ENCODE measurements at regions not wholly inside any gene's neighbourhood (a gene's known extent, or its start where the extent isn't known, plus 50 kb on each side); places are given as distances from the start of the nearest gene placed in this dataset.

DNA sequence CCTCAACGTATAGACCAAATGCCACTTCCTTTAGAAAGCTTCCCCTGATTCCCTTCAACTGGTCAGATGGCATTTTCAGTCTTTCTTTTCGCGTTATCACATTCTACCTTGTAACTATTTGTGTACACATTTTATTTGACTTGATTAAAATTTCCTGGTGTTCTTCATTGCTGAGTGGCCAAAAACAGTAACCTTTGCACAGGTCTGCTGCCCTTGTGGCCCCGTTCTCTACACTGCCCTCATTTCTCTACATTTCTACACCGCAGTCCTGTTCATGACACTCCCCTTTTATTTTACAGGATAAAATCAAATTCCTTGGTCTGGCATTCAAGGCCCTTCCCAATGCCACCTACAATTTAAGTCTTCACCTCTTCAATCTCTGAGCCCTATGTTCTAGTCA lies 334.2 kb upstream of the SLC30A5 start:
- TF ChIP-seq CTCF (tag by site-specific recombination; IDR thresholded peaks at IDR 0.05) (no peak), ZNF658 (tag by site-specific recombination; IDR thresholded peaks at IDR 0.05) (no peak), ZNF449 (tag by site-specific recombination; IDR thresholded peaks at IDR 0.05) (no peak), KLF7 (tag by site-specific recombination; IDR thresholded peaks at IDR 0.05; ENCODE audit: borderline replicate concordance) (no peak), ZNF23 (tag by site-specific recombination; IDR thresholded peaks at IDR 0.05; ENCODE audit: borderline replicate concordance) (no peak), ZNF747 (tag by site-specific recombination; IDR thresholded peaks at IDR 0.05) (no peak), PRDM1 (tag by site-specific recombination; IDR thresholded peaks at IDR 0.05) (no peak), ZNF19 (tag by site-specific recombination; IDR thresholded peaks at IDR 0.05; ENCODE audit: low read depth) (no peak), TCF7L2 (IDR thresholded peaks at IDR 0.05; ENCODE audit: borderline replicate concordance, low read depth, low read length) (no peak), ZNF548 (tag by site-specific recombination; IDR thresholded peaks at IDR 0.05) (no peak)
- TF ChIP-seq, protein P1, sequence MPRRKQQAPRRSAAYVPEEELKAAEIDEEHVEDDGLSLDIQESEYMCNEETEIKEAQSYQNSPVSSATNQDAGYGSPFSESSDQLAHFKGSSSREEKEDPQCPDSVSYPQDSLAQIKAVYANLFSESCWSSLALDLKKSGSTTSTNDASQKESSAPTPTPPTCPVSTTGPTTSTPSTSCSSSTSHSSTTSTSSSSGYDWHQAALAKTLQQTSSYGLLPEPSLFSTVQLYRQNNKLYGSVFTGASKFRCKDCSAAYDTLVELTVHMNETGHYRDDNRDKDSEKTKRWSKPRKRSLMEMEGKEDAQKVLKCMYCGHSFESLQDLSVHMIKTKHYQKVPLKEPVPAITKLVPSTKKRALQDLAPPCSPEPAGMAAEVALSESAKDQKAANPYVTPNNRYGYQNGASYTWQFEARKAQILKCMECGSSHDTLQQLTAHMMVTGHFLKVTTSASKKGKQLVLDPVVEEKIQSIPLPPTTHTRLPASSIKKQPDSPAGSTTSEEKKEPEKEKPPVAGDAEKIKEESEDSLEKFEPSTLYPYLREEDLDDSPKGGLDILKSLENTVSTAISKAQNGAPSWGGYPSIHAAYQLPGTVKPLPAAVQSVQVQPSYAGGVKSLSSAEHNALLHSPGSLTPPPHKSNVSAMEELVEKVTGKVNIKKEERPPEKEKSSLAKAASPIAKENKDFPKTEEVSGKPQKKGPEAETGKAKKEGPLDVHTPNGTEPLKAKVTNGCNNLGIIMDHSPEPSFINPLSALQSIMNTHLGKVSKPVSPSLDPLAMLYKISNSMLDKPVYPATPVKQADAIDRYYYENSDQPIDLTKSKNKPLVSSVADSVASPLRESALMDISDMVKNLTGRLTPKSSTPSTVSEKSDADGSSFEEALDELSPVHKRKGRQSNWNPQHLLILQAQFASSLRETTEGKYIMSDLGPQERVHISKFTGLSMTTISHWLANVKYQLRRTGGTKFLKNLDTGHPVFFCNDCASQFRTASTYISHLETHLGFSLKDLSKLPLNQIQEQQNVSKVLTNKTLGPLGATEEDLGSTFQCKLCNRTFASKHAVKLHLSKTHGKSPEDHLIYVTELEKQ (tag by site-specific recombination; IDR thresholded peaks at IDR 0.05; ENCODE audit: borderline replicate concordance) = no peak
- TF ChIP-seq, protein P2, sequence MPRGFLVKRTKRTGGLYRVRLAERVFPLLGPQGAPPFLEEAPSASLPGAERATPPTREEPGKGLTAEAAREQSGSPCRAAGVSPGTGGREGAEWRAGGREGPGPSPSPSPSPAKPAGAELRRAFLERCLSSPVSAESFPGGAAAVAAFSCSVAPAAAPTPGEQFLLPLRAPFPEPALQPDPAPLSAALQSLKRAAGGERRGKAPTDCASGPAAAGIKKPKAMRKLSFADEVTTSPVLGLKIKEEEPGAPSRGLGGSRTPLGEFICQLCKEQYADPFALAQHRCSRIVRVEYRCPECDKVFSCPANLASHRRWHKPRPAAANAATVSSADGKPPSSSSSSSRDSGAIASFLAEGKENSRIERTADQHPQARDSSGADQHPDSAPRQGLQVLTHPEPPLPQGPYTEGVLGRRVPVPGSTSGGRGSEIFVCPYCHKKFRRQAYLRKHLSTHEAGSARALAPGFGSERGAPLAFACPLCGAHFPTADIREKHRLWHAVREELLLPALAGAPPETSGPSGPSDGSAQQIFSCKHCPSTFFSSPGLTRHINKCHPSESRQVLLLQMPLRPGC (tag by site-specific recombination; IDR thresholded peaks at IDR 0.05) = no peak
